NCI-H1417 (cell line): ENCODE measurements at regions not wholly inside any gene's neighbourhood (a gene's known extent, or its start where the extent isn't known, plus 50 kb on each side); places are given as distances from the start of the nearest gene placed in this dataset.

Experiments
- DNase-seq, 3 experiments: peaks; one replicate each; lab custom pipeline; 2025; lab: John Stamatoyannopoulos, UW

- DNase-seq: no peak
These were observed 89.1 kb downstream of the BBS10 start for GRCh38 chr12:76259106-76259505.

DNA sequence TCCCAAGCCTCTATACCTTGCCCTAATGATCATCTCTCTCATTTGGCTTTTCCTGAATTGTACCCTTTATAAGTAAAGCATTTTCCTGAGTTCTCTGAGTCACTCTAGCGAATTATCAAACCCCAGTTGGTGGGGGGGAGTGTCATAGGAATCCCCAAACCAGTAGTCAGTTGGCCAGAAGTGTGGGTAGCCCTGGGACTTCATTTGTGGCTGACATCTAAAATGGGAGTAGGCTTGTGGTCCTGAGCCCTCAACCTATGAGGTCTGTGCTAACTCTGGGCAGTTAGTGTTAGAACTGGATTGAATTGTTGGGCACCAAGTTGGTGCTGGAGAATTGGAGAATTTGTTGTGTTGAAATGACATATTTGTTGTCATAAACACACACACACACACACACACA is 91.3 kb downstream of the BBS10 start:
- DNase-seq: no peak

DNA sequence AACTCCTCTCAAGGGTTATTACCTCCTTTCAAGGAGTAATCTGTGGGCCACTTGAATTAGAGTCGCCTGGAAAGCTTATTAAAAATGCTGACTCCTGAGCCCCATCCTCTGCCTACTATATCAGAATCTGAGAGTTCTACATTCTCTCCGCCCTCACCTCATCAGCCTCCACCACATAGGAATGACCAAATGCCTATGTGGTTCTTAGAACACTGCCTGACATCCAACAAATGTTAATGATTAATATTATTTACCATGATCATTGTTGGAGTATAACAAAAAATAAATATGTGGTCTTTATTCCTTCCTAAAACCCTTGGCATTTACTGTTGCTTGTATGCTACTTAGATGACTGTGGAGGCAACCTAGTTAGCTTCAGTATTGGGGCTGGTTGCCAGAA is 91.9 kb downstream of the BBS10 start:
- no peak for DNase-seq

- no peak for DNase-seq
These were observed 92.5 kb downstream of the BBS10 start for GRCh38 chr12:76255692-76256091.

GRCh38 chr12:76255281-76255680 is 92.9 kb downstream of the BBS10 start:
- no peak for DNase-seq

DNA sequence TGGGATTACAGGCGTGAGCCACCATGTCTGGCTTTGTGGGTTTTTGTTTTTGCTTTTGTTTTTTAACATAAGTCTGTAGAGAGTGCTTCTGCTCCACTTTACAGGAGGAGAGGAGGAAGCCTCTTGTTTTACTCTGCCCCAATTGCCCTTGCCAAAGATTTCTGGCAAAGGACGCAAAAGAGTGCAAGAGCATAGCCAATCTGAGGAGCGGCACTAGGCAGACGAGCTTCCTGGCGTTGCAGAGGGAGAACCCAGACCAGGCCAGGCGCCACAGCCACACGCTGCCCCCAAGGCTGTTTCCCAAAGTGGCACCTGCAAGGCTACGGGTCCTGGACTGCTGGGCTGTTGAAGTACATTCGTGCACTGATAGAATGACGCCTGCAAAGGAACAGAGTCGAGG is 96.2 kb downstream of the BBS10 start:
- no peak for DNase-seq

DNA sequence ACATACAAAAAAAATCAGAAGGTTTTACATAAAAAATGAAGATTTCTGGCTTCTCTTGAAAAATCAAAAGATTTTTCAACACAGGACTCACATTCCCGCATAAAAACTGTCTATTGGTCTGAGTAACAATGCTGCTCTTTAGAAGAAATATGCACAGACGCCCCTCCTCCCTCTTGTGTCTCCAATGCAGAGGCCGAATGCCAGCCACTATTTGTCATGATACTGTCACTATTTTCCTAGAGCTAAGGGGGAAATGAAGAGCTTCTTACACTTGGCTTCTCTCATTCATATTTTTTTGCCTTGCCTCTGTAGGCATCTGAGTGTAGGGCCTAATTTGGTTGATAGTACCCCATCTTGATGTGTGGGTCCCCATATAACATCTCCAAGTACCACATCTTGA is 98.0 kb downstream of the BBS10 start:
- peak in 1 of 3 experiments; percentile 40 for DNase-seq

- no peak for DNase-seq
These were observed 98.7 kb downstream of the BBS10 start for GRCh38 chr12:76249501-76249900.

- no peak for DNase-seq
These were observed 100.2 kb downstream of the BBS10 start for GRCh38 chr12:76247992-76248391.

DNA sequence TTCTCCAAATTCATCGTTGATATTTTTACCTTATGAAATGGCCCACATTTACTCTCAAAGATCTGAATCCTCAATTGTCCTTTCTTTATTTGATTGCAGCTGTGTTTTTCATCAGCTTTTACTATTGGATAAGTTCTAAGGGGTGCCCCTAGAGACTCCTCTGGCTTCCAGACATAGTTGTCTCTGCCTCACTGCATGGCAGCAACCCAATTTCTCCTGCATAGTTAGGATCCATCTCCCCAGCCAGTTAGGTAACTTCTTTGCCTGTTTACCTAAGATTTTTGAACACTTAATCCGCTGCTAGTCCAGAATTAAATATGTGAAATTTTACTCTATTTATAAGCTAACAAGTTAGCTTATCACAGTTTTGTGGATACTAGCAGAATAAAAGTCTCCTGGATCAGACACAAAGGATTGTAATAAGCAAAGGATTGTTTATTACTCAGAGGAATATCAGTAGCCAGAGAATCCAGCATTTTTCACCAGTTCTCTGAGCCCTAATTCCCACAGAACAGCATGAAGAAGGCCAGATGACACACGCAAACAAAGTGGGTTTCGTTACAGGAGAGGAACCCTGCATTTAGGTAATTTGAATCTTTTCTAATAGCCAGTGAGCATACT is 101.1 kb downstream of the BBS10 start:
- no peak for DNase-seq

DNA sequence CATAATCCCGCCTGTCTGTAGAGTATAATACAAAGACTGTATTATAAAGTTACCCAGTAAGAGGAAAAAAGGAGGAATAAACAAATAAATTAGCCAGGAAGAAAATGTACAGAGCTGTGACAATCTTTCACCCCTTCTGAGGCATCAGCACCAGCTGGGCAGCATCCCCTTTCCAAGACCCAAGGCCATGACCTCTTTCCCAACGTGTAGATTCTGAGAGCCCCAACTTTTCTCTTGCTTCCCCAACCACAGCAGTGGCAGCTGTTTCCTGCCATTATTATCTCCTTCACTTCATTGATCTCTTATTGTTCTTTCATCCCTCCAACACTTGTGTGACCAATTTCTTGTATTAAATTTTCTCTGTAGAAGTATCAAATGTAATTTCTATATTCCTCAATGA is 101.6 kb downstream of the BBS10 start:
- no peak for DNase-seq

GRCh38 chr12:76244300-76244699 is 103.9 kb downstream of the BBS10 start:
- no peak for DNase-seq

DNA sequence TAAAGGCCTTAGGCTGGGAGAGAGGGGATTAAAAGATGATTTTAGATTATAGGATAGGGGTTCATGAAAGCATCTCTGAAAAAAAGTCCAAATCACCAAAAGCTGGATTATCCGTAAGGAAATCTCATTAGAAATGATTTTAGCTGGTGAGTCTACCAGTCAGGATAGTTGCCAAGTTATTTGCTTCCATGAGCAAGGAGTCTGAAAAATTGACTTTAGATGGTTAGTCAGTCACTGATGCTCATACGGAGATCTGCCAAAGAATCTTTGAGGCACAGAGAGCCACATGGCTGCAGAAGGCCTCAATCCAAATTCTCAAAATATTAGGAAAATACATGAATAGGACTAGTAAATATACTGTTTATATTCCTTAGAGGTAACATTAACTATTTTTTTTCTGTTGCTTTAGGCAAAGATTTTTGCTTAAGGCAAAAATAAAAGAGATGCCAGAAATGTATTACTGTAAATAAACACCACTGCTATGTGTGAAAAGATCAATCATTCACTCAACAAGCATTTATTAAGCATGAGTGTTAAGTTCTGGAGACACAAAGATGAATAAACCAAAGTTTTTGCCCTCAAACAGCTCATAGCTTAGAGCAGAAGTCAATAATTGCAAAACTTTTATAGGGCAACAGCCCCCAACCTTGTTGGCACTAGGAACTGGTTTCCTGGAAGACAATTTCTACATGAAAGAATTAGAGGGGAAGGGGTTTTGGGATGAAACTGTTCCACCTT is 105.2 kb downstream of the BBS10 start:
- no peak for DNase-seq

- no peak for DNase-seq
These were observed 106.8 kb downstream of the BBS10 start for GRCh38 chr12:76241371-76241770.

- DNase-seq: no peak
These were observed 107.9 kb downstream of the BBS10 start for GRCh38 chr12:76240281-76240680.

- DNase-seq: no peak
These were observed 109.5 kb downstream of the BBS10 start for GRCh38 chr12:76238688-76239087.

- no peak for DNase-seq
These were observed 111.0 kb downstream of the BBS10 start for GRCh38 chr12:76237086-76237701.

- peak in 2 of 3 experiments; percentile 5 to 12 for DNase-seq
These were observed 111.6 kb downstream of the BBS10 start for GRCh38 chr12:76236640-76237039.

GRCh38 chr12:76234741-76235140 is 113.5 kb downstream of the BBS10 start:
- DNase-seq: no peak

- DNase-seq: no peak
These were observed 116.2 kb downstream of the BBS10 start for GRCh38 chr12:76232013-76232412.

DNA sequence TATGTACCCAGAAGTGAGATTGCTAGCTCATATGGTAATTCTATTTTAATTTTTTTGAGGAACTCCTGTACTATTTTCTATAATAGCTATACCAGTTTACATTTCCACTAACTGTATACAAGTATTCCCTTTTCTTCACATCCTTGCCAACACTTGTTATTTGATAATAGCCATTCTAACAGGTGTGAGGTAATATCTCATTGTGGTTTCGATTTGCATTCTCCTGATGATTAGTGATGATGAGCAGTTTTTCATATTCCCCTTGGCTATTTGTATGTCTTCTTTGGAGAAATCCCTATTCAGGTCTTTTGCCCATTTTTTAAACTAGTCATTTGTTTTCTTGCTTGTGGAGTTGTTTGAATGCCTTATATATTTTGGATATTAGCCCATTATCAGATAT is 121.3 kb downstream of the BBS10 start:
- no peak for DNase-seq

DNA sequence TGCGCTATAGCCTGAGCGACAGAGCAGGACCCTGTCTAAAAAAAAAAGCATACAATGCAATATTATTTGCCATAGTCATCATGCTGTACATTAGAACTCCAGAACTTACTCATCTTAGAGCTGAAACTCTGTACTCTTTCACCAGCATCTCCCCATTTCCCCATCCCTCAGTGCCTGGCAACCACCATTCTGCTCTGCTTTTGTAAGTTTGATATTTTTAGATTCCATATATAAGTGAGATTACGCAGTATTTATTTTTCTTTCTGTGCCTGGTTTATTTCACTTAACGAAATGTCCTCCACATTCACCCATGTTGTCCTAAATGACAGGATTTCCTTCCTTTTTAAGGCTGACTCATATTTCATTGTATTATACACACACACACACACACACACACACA is 121.8 kb downstream of the BBS10 start:
- no peak for DNase-seq

GRCh38 chr12:76223869-76224268 is 124.3 kb downstream of the BBS10 start:
- no peak for DNase-seq
